OCI-LY7 (cell line): ENCODE measurements at regions not wholly inside any gene's neighbourhood (a gene's known extent, or its start where the extent isn't known, plus 50 kb on each side); places are given as distances from the start of the nearest gene placed in this dataset.

Source experiments
- CTCF ChIP-seq: fragments of 200-600 bp; sonication (generic); conservative IDR thresholded peaks from 2 replicates; pipeline ENCODE4 v1.5.1; 2014; ENCODE audit warnings: mild to moderate bottlenecking, antibody characterized with exemption, low read length, moderate library complexity, mixed read lengths
- EZH2phosphoT487 ChIP-seq: fragments of 200-600 bp; sonication (generic); IDR thresholded peaks from 2 replicates; pipeline ENCODE4 v1.6.1; 2018; ENCODE audit warnings: low read depth, borderline replicate concordance, mild to moderate bottlenecking, mixed run types, antibody characterized with exemption, low read length, moderate library complexity, mixed read lengths

- no peak for TF ChIP-seq CTCF
- no peak for TF ChIP-seq EZH2phosphoT487
Measured at GRCh38 chr10:21174715-21175495, 277.8 kb upstream of the NEBL start.
